ENCODE measurements at regions not wholly inside any gene's neighbourhood (a gene's known extent, or its start where the extent isn't known, plus 50 kb on each side); places are given as distances from the start of the nearest gene placed in this dataset.

GRCh38 chr2:236786751-236787150, 217.1 kb downstream of the ACKR3 start:
- no peak for TF ChIP-seq CTCF (IDR thresholded peaks at IDR 0.05)
- TF ChIP-seq ZFX (IDR thresholded peaks at IDR 0.05; ENCODE audit: borderline replicate concordance) = no peak

All from 22Rv1 (cell line).